ENCODE measurements at regions not wholly inside any gene's neighbourhood (a gene's known extent, or its start where the extent isn't known, plus 50 kb on each side); places are given as distances from the start of the nearest gene placed in this dataset.
"Not testable (repeated sequence)": the region's sequence is repeated elsewhere in the genome, so short reads cannot be mapped to it uniquely, and the experiment has no call there.

GRCh38 chr6:134784336-134784735 lies 165.6 kb downstream of the ALDH8A1 start:
- DNase-seq = no peak

- no peak for DNase-seq
Measured at GRCh38 chr6:134778431-134778830, 171.5 kb downstream of the ALDH8A1 start.

- no peak for DNase-seq
Measured at GRCh38 chr6:134774201-134774638, 175.7 kb downstream of the ALDH8A1 start.

GRCh38 chr6:134772671-134773360 lies 177.1 kb downstream of the ALDH8A1 start:
- DNase-seq = no peak

- no peak for DNase-seq
Measured at GRCh38 chr6:134768931-134769330, 181.0 kb downstream of the ALDH8A1 start.

- DNase-seq = no peak
Measured at GRCh38 chr6:134766497-134766896, 183.4 kb downstream of the ALDH8A1 start.

- no peak for DNase-seq
Measured at GRCh38 chr6:134764741-134765140, 185.2 kb downstream of the ALDH8A1 start.

GRCh38 chr6:134763575-134763974 lies 186.3 kb downstream of the ALDH8A1 start:
- not testable (repeated sequence) for DNase-seq

- DNase-seq = no peak
Measured at GRCh38 chr6:134758621-134759020, 191.3 kb downstream of the ALDH8A1 start.

- DNase-seq = no peak
Measured at GRCh38 chr6:134757911-134758361, 192.0 kb downstream of the ALDH8A1 start.

GRCh38 chr6:134756374-134757025 lies 193.4 kb downstream of the ALDH8A1 start:
- no peak for DNase-seq

- no peak for DNase-seq
Measured at GRCh38 chr6:134754013-134754690, 195.7 kb downstream of the ALDH8A1 start.

- no peak for DNase-seq
Measured at GRCh38 chr6:134753001-134753400, 196.9 kb downstream of the ALDH8A1 start.

- DNase-seq = no peak
Measured at GRCh38 chr6:134752445-134752844, 197.5 kb downstream of the ALDH8A1 start.

- DNase-seq = no peak
Measured at GRCh38 chr6:134750669-134751068, 199.2 kb downstream of the ALDH8A1 start.

- DNase-seq = no peak
Measured at GRCh38 chr6:134748484-134748883, 201.4 kb downstream of the ALDH8A1 start.

- not testable (repeated sequence) for DNase-seq
Measured at GRCh38 chr6:134747197-134747596, 202.7 kb downstream of the ALDH8A1 start.

GRCh38 chr6:134746140-134746539 lies 203.8 kb downstream of the ALDH8A1 start:
- DNase-seq = no peak

GRCh38 chr6:134745192-134745591 lies 204.7 kb downstream of the ALDH8A1 start:
- DNase-seq = not testable (repeated sequence)

- no peak for DNase-seq
Measured at GRCh38 chr6:134744301-134744700, 205.6 kb downstream of the ALDH8A1 start.

GRCh38 chr6:134741200-134741536 lies 208.7 kb downstream of the ALDH8A1 start:
- no peak for DNase-seq

GRCh38 chr6:134740473-134741199 lies 209.3 kb downstream of the ALDH8A1 start:
- DNase-seq = no peak

GRCh38 chr6:134740027-134740373 lies 209.9 kb downstream of the ALDH8A1 start:
- DNase-seq = no peak

All from left hindlimb (tissue), 1 donor.